CD4-positive, alpha-beta memory T cell (primary cell): ENCODE measurements at regions not wholly inside any gene's neighbourhood (a gene's known extent, or its start where the extent isn't known, plus 50 kb on each side); places are given as distances from the start of the nearest gene placed in this dataset.

Experiments used
- CTCF ChIA-PET: fragments of 350-600 bp; sonication (Branson Sonifier 250); formaldehyde crosslinking; loops from one replicate; lab custom pipeline; 2021; ENCODE audit warnings: inconsistent platforms; ENCODE audit not compliant: partially characterized antibody; lab: Charles Lee
- POLR2A ChIA-PET: fragments of 350-600 bp; sonication (Branson Sonifier 250); formaldehyde crosslinking; loops from one replicate; lab custom pipeline; 2021; ENCODE audit not compliant: partially characterized antibody; lab: Charles Lee
- DNase-seq, 5 donors: peaks; one replicate each; pipeline versions ENCODE4 v3.0.0 to v3.0.0-alpha.2; 2020 to 2022; ENCODE audit warnings: mixed read lengths in 1 of 5
- H3K27ac ChIP-seq: one replicate; pipeline ENCODE4 v1.7.0; 2013; ENCODE audit warnings: low read depth, low read length
- H3K27me3 ChIP-seq: 2 replicates; pipeline ENCODE4 v1.7.0; 2013; ENCODE audit warnings: mild to moderate bottlenecking, low read length, moderate library complexity; ENCODE audit not compliant: insufficient read depth
- H3K36me3 ChIP-seq: 2 replicates; pipeline ENCODE4 v1.7.0; 2013; ENCODE audit warnings: mild to moderate bottlenecking, low read length, moderate library complexity; ENCODE audit not compliant: insufficient read depth
- H3K4me1 ChIP-seq: 2 replicates; pipeline ENCODE4 v1.7.0; 2013; ENCODE audit warnings: mild to moderate bottlenecking, low read length, moderate library complexity; ENCODE audit not compliant: insufficient read depth
- H3K4me3 ChIP-seq, 2 donors: one replicate each; pipeline ENCODE4 v1.7.0; 2013; ENCODE audit warnings: low read length in 2 of 2, mild to moderate bottlenecking in 1 of 2
- H3K9me3 ChIP-seq, 2 donors: one replicate each; pipeline ENCODE4 v1.7.0; 2013; ENCODE audit warnings: low read length in 2 of 2, control low read depth in 1 of 2; ENCODE audit not compliant: control insufficient read depth in 1 of 2
- H3K27ac Mint-ChIP-seq, 7 donors: one replicate each; pipeline ENCODE4 v1.8.0; 2020 to 2021; ENCODE audit warnings: mixed read lengths in 7 of 7, mild to moderate bottlenecking in 6 of 7, inconsistent platforms in 3 of 7, moderate library complexity in 3 of 7
- H3K27me3 Mint-ChIP-seq, 2 donors: one replicate each; pipeline ENCODE4 v1.8.0; 2020 to 2021; ENCODE audit warnings: mixed read lengths in 2 of 2
- H3K36me3 Mint-ChIP-seq, 2 donors: one replicate each; pipeline ENCODE4 v1.8.0; 2020 to 2021; ENCODE audit warnings: mixed read lengths in 2 of 2, inconsistent platforms in 1 of 2, mild to moderate bottlenecking in 1 of 2
- H3K4me1 Mint-ChIP-seq, 4 donors: one replicate each; pipeline ENCODE4 v1.8.0; 2020 to 2021; ENCODE audit warnings: mixed read lengths in 4 of 4, mild to moderate bottlenecking in 1 of 4
- H3K4me3 Mint-ChIP-seq, 8 donors: one replicate each; pipeline ENCODE4 v1.8.0; 2020 to 2021; ENCODE audit warnings: mixed read lengths in 8 of 8, mild to moderate bottlenecking in 7 of 8, moderate library complexity in 6 of 8, inconsistent platforms in 3 of 8
- H3K9me3 Mint-ChIP-seq, 8 donors: one replicate each; pipeline ENCODE4 v1.8.0; 2020 to 2021; ENCODE audit warnings: mixed read lengths in 8 of 8, mild to moderate bottlenecking in 5 of 8, inconsistent platforms in 3 of 8, moderate library complexity in 1 of 8
- intact Hi-C: fragments of 100-400 bp; cut with micrococcal nuclease; formaldehyde crosslinking; loops from one replicate; pipeline ENCODE4 v1.15.1; 2023

GRCh38 chr15:69760258-69760845, 307.7 kb downstream of the RPLP1 start:
- Histone ChIP-seq H3K9me3 (no peaks in the 10 kb centered on the region), H3K4me1 (peaks cover 76% of the 10 kb centered on the region), H3K36me3 (no peaks in the 10 kb centered on the region), H3K27me3 (no peaks in the 10 kb centered on the region), H3K4me3 (peak overlapping the region in 1 of 2 donors; percentile 4), H3K27ac (no peak overlapping the region)
- POLR2A ChIA-PET = interaction anchor here (0.6 to 11.0 kb wide), 19 partner anchors 9 to 745 kb away, joined by 3 to 285 read pairs (median 6); partner anchors contain the start of genes RPLP1 and TLE3
- intact Hi-C loops = loop anchor here (2.0 kb wide), 4 partner anchors 22 to 292 kb away; no protein-coding TSS in a partner anchor
- Mint-ChIP-seq H3K27ac (peak overlapping the region; percentile 35 to 97 (median 90)), H3K4me1 (peaks cover 62 to 76% (median 70%) of the 10 kb centered on the region in 4 donors), H3K9me3 (peaks cover 0 to 2% (median 0%) of the 10 kb centered on the region in 8 donors), H3K36me3 (peaks cover 0 to 1% of the 10 kb centered on the region in 2 donors), H3K27me3 (peaks cover 2% of the 10 kb centered on the region in 2 donors), H3K4me3 (peak overlapping the region; percentile 37 to 72 (median 62))
- peak in 1 of 5 donors; percentile 42 for DNase-seq
- CTCF ChIA-PET = interaction anchor here (0.9 to 6.1 kb wide), 7 partner anchors 10 to 540 kb away, joined by 3 to 26 read pairs (median 5); partner anchors contain the start of gene TLE3

- no peaks in the 10 kb centered on the region for H3K36me3 ChIP-seq
- Mint-ChIP-seq H3K27me3 (peaks cover 0 to 2% of the 10 kb centered on the region in 2 donors), H3K36me3 (peaks cover 0 to 1% of the 10 kb centered on the region in 2 donors), H3K4me3 (peak overlapping the region; percentile 37 to 72 (median 60)), H3K4me1 (peaks cover 56 to 69% (median 65%) of the 10 kb centered on the region in 4 donors), H3K27ac (peak overlapping the region; percentile 35 to 97 (median 90)), H3K9me3 (peaks cover 0 to 2% (median 0%) of the 10 kb centered on the region in 8 donors)
- POLR2A ChIA-PET = interaction anchor here (0.6 to 11.0 kb wide), 16 partner anchors 9 to 744 kb away, joined by 3 to 285 read pairs (median 6); partner anchors contain the start of genes RPLP1 and TLE3
- peaks cover 69% of the 10 kb centered on the region for H3K4me1 ChIP-seq
- no peaks in the 10 kb centered on the region for H3K9me3 ChIP-seq
- no peak overlapping the region for H3K4me3 ChIP-seq
- no peak overlapping the region for H3K27ac ChIP-seq
- CTCF ChIA-PET = interaction anchor here (0.9 to 6.1 kb wide), 5 partner anchors 21 to 339 kb away, joined by 3 to 26 read pairs (median 5); partner anchors contain the start of gene TLE3
- intact Hi-C loops = loop anchor here (2.0 kb wide), 4 partner anchors 22 to 292 kb away; no protein-coding TSS in a partner anchor
- no peaks in the 10 kb centered on the region for H3K27me3 ChIP-seq
- peak; percentile 83 to 94 (median 86) for DNase-seq
Measured at GRCh38 chr15:69760890-69761568, 308.4 kb downstream of the RPLP1 start.

- Mint-ChIP-seq H3K27ac (peak overlapping the region in 4 of 7 donors; percentile 7 to 89 (median 20)), H3K4me3 (no peak overlapping the region), H3K4me1 (peaks cover 40 to 54% (median 50%) of the 10 kb centered on the region in 4 donors), H3K36me3 (peaks cover 0 to 1% of the 10 kb centered on the region in 2 donors), H3K27me3 (peaks cover 2 to 4% of the 10 kb centered on the region in 2 donors), H3K9me3 (peaks cover 0 to 10% (median 2%) of the 10 kb centered on the region in 8 donors)
- no peak overlapping the region for H3K27ac ChIP-seq
- intact Hi-C loops = no loop called here
- no peak for DNase-seq
- peaks cover 54% of the 10 kb centered on the region for H3K4me1 ChIP-seq
- CTCF ChIA-PET = interaction anchor here (0.9 to 2.5 kb wide), 6 partner anchors 10 to 704 kb away, joined by 3 to 12 read pairs (median 4); no protein-coding TSS in a partner anchor
- no peaks in the 10 kb centered on the region for H3K27me3 ChIP-seq
- no peaks in the 10 kb centered on the region for H3K9me3 ChIP-seq
- no peak overlapping the region for H3K4me3 ChIP-seq
- POLR2A ChIA-PET = interaction anchor here (0.6 to 1.6 kb wide), 7 partner anchors 24 to 337 kb away, joined by 3 to 9 read pairs (median 3); partner anchors contain the start of gene TLE3
- no peaks in the 10 kb centered on the region for H3K36me3 ChIP-seq
Measured at GRCh38 chr15:69762373-69763148, 309.9 kb downstream of the RPLP1 start.

GRCh38 chr15:69763831-69764230, 311.2 kb downstream of the RPLP1 start:
- H3K27me3 ChIP-seq = no peaks in the 10 kb centered on the region
- no peak overlapping the region for H3K27ac ChIP-seq
- H3K4me1 ChIP-seq = peaks cover 41% of the 10 kb centered on the region
- no peak for DNase-seq
- Mint-ChIP-seq H3K9me3 (peaks cover 0 to 12% (median 2%) of the 10 kb centered on the region in 8 donors), H3K27ac (no peak overlapping the region), H3K36me3 (peaks cover 0 to 1% of the 10 kb centered on the region in 2 donors), H3K4me1 (peaks cover 32 to 41% (median 39%) of the 10 kb centered on the region in 4 donors), H3K4me3 (no peak overlapping the region), H3K27me3 (peaks cover 2 to 4% of the 10 kb centered on the region in 2 donors)
- no peak overlapping the region for H3K4me3 ChIP-seq
- no peaks in the 10 kb centered on the region for H3K9me3 ChIP-seq
- intact Hi-C loops = no loop called here
- POLR2A ChIA-PET = interaction anchor here (0.8 to 0.9 kb wide), 2 partner anchors 8 to 44 kb away, joined by 3 to 4 read pairs; no protein-coding TSS in a partner anchor
- H3K36me3 ChIP-seq = no peaks in the 10 kb centered on the region
- CTCF ChIA-PET = interaction anchor here (0.8 to 2.5 kb wide), 4 partner anchors 21 to 334 kb away, joined by 3 to 12 read pairs (median 4); partner anchors contain the start of gene TLE3

- no peaks in the 10 kb centered on the region for H3K9me3 ChIP-seq
- POLR2A ChIA-PET = no interaction called here
- Mint-ChIP-seq H3K9me3 (peaks cover 0 to 12% (median 3%) of the 10 kb centered on the region in 8 donors), H3K36me3 (no peaks in the 10 kb centered on the region), H3K4me3 (no peak overlapping the region), H3K4me1 (peaks cover 10 to 27% (median 17%) of the 10 kb centered on the region in 4 donors), H3K27ac (no peak overlapping the region), H3K27me3 (peaks cover 5 to 8% of the 10 kb centered on the region in 2 donors)
- peaks cover 18% of the 10 kb centered on the region for H3K4me1 ChIP-seq
- H3K36me3 ChIP-seq = no peaks in the 10 kb centered on the region
- intact Hi-C loops = no loop called here
- CTCF ChIA-PET = no interaction called here
- no peaks in the 10 kb centered on the region for H3K27me3 ChIP-seq
- DNase-seq = no peak
- no peak overlapping the region for H3K4me3 ChIP-seq
- no peak overlapping the region for H3K27ac ChIP-seq
Measured at GRCh38 chr15:69766156-69766555, 313.5 kb downstream of the RPLP1 start.

GRCh38 chr15:69767191-69767590, 314.6 kb downstream of the RPLP1 start:
- CTCF ChIA-PET = no interaction called here
- peaks cover 8 to 12% of the 10 kb centered on the region in 2 donors for H3K27me3 Mint-ChIP-seq

More at GRCh38 chr15:69767191-69767590, 314.6 kb downstream of the RPLP1 start:
- no peaks in the 10 kb centered on the region for H3K9me3 ChIP-seq
- no peaks in the 10 kb centered on the region for H3K36me3 Mint-ChIP-seq
- peaks cover 0 to 12% (median 3%) of the 10 kb centered on the region in 8 donors for H3K9me3 Mint-ChIP-seq
- DNase-seq = no peak
- H3K4me3 ChIP-seq = no peak overlapping the region
- no peaks in the 10 kb centered on the region for H3K27me3 ChIP-seq
- no peak overlapping the region for H3K27ac Mint-ChIP-seq
- POLR2A ChIA-PET = no interaction called here
- H3K4me1 Mint-ChIP-seq = peaks cover 3 to 17% (median 7%) of the 10 kb centered on the region in 4 donors
- H3K27ac ChIP-seq = no peak overlapping the region
- no peaks in the 10 kb centered on the region for H3K36me3 ChIP-seq
- H3K4me1 ChIP-seq = peaks cover 8% of the 10 kb centered on the region
- no peak overlapping the region for H3K4me3 Mint-ChIP-seq
- intact Hi-C loops = no loop called here
